Fibroblast of pulmonary artery (primary cell): ENCODE measurements at regions not wholly inside any gene's neighbourhood (a gene's known extent, or its start where the extent isn't known, plus 50 kb on each side); places are given as distances from the start of the nearest gene placed in this dataset.

Source experiments
- DNase-seq: peaks from one replicate; pipeline ENCODE4 v3.0.0-alpha.2; 2010; ENCODE audit warnings: low read depth
- H3K4me3 ChIP-seq: replicated peaks from 2 replicates; pipeline ENCODE4 v1.5.1; 2011; ENCODE audit warnings: low read depth, mild to moderate bottlenecking, control low read depth, low read length, moderate library complexity
- TF ChIP-seq, protein P1 (sequence below): IDR thresholded peaks from 2 replicates; pipeline ENCODE4 v1.5.1; 2011; ENCODE audit warnings: mild to moderate bottlenecking, control low read depth, low read length, inconsistent platforms; ENCODE audit errors: missing control alignments

DNA sequence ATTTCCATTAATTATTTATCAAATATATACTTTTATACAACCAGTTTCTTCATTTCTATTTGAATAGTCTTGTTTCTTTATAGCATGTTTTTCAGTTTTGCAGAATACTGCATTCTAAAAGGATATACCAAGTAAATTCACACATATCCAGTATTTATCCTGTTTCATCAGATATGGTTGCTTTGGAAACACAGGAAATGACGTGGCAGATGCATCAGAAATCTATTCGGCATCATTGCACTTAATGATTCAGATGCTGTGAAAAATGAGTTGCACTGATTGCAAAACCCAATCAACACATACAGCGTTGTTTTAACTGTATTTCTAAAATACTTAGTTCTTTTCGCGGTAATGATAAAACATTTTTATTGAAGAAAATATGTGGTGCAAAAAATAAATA is 594.9 kb downstream of the CDH26 start:
- H3K4me3 ChIP-seq, result no peak overlapping the region
- no peak for DNase-seq
- TF ChIP-seq, protein P1, sequence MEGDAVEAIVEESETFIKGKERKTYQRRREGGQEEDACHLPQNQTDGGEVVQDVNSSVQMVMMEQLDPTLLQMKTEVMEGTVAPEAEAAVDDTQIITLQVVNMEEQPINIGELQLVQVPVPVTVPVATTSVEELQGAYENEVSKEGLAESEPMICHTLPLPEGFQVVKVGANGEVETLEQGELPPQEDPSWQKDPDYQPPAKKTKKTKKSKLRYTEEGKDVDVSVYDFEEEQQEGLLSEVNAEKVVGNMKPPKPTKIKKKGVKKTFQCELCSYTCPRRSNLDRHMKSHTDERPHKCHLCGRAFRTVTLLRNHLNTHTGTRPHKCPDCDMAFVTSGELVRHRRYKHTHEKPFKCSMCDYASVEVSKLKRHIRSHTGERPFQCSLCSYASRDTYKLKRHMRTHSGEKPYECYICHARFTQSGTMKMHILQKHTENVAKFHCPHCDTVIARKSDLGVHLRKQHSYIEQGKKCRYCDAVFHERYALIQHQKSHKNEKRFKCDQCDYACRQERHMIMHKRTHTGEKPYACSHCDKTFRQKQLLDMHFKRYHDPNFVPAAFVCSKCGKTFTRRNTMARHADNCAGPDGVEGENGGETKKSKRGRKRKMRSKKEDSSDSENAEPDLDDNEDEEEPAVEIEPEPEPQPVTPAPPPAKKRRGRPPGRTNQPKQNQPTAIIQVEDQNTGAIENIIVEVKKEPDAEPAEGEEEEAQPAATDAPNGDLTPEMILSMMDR, result no peak

DNA sequence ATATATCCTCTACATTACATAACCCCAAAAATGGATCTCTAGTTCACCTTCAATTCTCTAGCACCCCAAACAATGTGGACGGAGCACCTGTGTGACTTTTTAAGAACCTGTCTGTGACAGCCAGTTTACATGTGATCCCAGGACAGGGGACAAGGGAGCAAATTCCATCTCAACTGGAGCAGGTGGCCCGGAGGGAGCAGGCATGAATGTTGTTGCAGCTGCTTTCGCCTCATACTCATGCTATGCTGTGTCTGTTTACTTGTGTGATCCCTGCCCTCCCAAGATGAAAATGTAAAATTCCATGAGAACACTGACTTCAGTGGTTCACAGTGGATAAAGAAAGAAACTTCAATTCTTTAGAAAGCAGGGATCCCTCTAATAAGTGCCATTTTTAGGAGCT is 600.3 kb downstream of the CDH26 start:
- H3K4me3 ChIP-seq, result no peak overlapping the region
- TF ChIP-seq, protein P1, result no peak
- no peak for DNase-seq

DNA sequence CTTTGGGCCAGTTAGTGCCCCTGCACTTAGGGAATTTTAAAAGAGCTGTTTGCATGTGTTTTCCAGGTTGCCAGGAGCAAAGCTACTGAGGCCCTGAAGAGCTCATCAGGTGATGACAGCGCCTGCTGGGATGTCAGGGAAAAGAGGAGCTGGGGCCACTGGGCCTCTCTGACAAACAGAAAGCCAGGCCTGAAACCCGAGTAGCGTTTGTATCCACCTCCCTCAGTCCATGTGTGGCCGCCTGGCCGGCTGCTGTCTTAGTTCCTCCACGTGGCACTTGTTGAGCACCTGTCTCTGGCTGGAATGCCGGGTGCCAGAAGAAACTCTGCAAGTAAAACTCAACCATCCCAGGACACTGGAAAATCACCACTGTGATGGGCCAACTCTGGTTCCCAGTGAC is 601.2 kb downstream of the CDH26 start:
- TF ChIP-seq, protein P1, result no peak
- DNase-seq, result no peak
- no peak overlapping the region for H3K4me3 ChIP-seq

DNA sequence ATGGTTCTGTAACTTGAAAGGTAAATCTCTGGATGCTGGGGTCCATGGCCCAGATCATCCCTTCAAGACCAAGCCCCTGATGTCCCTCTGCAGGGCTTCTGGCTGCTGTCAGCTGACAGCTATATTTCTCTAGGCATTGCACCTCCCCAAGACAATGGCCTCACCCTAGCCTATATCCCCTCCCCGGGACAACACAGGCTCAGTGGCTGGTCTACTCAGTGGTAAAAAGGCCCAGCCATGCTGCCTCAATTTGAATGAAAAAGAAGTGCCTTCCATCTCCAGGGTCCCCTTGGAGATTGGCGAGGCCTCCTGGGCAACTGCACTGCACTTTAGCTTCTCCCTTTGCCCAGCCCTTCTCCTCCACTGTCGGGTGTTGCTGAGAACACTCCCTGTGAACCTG is 602.8 kb downstream of the CDH26 start:
- H3K4me3 ChIP-seq, result no peak overlapping the region
- TF ChIP-seq, protein P1, result no peak
- no peak for DNase-seq

DNA sequence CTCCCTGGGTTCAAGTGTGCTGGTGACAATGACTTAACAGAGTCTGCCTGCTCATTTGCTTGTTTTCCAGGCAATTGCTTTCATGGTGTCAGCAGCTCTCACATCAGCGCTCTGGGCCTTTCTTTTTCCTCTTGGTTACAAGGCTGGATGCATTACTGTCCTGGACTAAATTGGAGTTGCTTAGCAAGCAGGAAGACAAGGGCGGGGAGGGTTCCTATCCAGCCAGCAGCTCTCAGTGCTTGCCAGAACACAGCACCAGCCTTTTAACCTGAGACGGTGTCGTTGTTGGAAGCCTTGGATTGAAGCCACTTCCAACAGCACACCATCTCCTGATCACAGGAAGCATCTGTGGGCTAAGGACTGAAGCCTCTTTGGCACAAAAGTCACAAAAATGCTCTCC is 606.9 kb downstream of the CDH26 start:
- H3K4me3 ChIP-seq, result no peak overlapping the region
- TF ChIP-seq, protein P1, result no peak
- DNase-seq, result no peak

DNA sequence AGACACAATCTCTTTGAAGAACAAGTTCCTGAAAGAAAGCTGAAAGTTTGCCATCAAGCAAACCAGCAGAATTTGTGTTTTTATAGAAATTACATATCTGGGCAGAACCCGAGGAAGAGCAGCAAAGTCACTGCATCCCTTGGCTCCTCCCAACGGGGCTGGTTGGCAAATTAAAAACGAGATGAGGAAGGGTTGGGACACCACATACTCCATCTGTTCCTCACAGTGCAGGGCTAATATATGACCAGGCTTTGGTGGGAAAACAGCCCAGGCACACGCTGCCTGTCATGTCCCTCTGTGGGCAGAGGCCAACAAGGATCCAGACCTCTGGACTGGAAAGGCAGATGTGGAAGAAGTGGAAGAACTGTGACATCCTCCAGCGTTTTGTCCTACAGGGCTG is 607.3 kb downstream of the CDH26 start:
- TF ChIP-seq, protein P1, result no peak
- no peak for DNase-seq

DNA sequence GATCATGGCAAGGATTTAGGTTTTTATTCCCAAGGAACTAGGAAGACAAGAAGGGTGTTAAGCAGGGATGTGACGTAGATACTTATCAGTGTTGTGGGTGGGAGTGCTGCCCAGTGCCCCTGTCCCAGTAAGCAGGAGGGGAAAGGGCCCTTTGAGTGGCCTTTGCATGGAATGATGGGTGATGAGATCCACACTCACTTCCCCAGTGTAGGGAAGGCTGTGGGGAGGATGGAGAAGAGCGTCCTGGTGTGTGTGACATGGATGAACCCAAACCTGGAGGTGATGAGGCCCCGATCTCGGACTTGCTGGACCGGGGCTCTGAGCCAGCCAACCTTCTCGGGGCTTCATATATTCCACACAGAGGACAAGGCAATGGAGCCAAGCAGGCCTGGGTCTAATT is 610.9 kb downstream of the CDH26 start:
- DNase-seq, result no peak
- TF ChIP-seq, protein P1, result no peak
- H3K4me3 ChIP-seq, result no peak overlapping the region

More for the DNA sequence above, 607.3 kb downstream of the CDH26 start:
- no peak overlapping the region for H3K4me3 ChIP-seq
